ENCODE measurements at regions not wholly inside any gene's neighbourhood (a gene's known extent, or its start where the extent isn't known, plus 50 kb on each side); places are given as distances from the start of the nearest gene placed in this dataset.

DNA sequence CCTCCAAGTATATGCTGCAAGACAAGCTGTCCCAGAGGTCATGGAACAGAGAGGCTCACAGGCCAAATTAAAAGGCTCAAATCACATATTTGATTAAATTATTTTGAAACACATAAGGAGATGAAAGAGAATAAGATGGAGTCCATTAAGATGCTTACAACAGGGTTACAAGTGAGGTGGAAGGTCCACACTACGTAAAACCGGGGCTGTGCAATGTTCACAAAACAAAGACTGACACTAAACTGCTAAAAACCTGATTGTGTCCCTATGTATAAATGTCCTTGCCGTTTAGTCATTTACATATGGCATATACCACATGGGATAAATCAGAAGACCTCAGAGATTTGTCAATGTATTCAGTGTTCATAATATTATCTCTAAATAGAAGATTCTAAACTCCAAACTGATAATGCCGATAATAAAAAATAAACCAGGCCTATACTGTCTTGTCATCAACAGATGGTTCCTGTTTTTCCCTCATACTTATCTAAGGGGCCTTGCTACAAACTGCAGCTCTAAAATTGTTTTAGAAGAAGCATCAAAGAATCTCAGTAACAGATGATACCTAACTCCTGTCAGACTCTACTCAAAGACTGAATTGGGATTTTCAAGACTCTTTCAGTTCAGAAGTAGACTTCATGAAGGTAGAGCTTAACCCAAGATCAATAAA, 51.8 kb upstream of the RIPOR2 start:
- DNase-seq (ENCODE audit: low read depth in 3 of 3, low spot score in 2 of 3): no peak

DNA sequence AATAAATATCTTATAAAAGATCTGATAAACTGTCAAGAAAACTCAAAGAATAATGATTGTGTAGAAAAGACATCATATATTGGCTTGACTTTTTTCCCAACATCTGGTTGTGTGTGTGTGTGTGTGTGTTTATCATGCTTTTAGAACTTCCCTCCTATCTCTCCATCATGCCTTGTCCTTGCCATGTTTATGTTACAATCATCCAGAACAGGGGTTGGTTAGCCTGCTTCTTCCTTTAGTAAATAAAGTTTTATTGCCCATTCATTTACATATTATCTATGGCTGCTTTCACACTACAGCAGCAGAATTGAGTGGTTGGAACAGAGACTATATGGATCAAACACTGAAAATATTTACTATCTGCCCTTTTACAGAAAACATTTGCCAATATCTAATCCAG, 52.8 kb upstream of the RIPOR2 start:
- no peak for DNase-seq (ENCODE audit: low read depth in 3 of 3, low spot score in 2 of 3)

DNA sequence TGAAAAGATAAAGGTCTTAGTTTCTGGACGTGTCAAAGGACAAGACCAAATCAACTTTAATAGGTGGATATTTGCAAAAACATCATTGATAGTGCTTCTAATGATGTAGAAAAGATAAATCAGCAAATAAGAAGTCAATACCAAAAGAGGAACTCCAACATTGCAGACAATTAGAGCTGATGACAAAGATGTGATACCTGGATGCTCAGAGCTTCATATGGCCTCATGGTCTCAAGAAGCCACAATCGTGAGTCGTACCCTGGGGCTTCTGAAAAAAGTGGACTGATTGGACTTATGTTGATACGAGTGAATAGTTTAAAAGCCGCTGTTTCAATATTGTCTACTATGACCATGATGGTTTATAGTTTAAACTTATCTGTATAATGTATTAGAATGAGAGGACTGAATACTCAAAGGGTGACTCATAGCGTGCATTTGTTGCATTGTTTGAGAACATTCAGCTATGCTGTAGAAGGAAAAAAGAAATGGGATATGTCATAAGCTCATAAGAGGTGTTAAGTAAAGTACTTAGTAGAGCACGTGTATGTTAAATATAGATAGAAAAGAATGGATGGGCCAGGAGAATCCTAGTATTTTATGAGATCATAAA, 54.6 kb upstream of the RIPOR2 start:
- no peak for DNase-seq (ENCODE audit: low read depth in 3 of 3, low spot score in 2 of 3)

DNA sequence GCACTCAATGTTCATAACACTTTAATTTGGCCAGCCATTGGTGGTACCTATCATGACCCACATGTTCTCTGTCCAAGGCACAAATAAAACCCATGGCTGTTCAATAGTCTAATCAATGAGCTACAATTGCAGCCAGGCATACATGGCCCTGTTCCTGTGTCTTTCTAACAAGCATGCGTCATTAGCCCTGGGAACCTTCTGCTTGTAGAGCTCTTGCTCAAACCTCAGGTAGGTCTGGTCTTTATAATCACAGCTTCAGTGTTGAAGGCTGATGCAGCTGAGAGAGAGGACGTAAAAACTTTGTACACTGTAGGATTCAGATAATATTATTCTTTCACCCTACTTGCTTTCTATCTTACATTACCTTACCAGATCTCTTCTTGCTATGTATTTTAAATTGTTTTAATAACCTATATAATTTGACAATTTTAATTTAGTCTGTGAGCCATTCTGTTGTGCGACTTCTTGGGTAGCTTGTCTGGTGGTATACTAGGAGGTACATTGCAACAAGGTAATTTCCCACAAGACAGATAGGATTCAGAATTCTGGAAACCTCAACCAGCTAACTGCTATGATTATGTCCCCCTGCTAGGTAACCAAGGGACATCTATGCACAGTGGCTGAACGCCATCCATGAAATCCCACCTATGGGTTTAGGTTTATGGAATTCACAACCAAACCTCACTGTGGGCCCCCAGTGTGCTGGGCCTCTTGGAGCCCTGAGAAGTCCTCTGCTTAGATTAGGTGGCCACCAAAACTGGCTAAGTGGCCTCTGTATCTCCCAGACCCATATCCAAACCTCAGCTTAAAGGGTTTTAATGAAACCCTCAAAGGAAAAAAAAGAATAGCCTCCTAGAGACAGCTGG, 55.4 kb upstream of the RIPOR2 start:
- no peak for DNase-seq (ENCODE audit: low read depth in 3 of 3, low spot score in 2 of 3)

DNA sequence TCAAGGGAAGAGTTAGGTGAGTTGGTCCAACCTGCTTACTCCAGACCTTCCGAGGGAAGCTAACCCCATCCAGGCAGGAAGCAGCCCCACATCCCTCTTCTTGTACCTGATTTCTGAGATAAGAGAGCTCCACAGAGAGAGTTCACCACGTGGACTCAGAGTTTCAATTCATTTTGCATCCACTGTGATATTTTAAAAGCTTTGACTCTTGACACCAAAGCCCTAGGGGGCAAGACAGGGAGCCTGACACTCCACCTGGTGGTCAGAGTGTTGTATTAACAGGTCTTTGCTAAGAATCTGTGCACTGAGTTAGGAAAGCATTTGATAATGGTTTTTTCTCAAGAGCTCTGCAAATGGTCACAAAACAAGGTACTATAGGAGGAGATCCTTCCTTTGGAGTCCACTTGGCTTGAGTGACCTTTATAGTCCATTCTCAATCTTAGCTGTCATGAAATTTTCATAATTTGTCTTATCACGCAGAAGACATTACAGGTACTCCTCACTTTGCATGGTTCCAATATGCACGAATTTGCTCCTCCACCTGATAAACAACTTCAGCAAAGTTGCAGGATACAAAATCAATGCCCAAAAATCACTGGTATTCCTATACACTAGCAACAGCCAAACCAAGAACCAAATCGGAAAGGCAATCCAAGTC, 56.2 kb upstream of the RIPOR2 start:
- no peak for DNase-seq (ENCODE audit: low read depth in 3 of 3, low spot score in 2 of 3)

DNA sequence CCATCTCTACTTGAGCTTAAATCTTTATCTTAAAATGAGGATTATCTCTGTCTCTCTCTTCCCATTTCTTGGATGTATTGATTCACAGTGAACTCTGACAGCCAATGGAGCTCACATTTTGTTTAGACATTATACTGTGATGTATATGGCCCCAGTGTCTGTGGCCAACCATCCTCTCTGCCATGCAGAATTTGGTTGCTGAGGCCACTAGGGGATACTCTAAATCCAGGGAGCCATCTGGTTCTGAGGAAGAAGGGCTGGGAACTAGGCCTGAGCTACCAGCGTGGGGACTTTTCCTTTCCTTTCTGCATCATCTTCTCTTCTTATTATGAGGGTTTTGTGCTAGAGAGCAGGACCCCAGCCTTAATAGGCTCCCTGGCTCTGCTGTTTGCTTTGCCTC, 59.1 kb upstream of the RIPOR2 start:
- DNase-seq (ENCODE audit: low read depth in 3 of 3, low spot score in 2 of 3): no peak

DNA sequence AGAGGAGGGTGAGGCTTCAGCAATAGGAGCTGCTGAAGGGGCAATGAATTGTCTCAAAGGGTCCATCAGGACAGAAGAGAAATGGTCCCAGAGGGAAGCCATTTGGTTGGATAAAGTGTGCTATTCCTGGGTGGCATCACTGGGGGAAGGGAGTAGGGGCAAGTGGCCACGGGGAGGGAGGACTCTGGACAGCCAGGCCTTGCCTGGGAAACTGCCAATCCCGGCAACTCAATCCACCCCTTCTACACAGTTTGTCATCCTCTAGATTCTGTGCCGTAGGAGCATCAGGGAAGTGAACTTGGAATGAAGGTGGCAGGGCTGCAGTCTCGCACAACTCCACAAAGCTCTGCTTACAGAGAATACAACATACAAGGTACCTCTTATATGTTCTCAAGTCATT, 59.5 kb upstream of the RIPOR2 start:
- no peak for DNase-seq (ENCODE audit: low read depth in 3 of 3, low spot score in 2 of 3)

DNA sequence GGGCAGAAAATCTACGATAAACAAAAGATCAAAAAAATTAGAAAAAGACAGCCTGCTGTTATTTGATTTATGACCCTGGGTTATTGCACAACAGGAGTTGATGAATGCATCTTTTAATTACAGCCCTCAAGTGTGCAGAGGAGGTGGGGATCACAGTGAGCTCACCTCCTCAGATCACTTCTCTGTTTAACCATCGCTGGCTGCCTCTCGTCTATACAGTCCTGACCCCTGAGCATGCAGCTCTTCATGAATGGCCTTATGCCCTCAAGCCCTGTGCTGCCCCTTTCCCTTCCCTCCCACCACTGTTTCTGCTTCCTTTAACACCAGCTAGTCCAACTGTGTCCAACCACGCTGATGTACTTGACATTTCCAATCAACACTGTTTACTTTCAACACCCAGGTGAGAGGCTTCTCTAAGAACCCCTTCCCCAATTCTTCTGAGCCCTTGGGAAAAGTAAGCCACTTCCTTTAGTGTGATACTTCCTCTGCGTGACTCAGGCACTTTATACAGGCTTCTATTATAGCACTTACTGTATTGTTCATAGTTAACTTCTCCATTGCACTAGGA, 60.6 kb upstream of the RIPOR2 start:
- DNase-seq (ENCODE audit: low read depth in 3 of 3, low spot score in 2 of 3): no peak

DNA sequence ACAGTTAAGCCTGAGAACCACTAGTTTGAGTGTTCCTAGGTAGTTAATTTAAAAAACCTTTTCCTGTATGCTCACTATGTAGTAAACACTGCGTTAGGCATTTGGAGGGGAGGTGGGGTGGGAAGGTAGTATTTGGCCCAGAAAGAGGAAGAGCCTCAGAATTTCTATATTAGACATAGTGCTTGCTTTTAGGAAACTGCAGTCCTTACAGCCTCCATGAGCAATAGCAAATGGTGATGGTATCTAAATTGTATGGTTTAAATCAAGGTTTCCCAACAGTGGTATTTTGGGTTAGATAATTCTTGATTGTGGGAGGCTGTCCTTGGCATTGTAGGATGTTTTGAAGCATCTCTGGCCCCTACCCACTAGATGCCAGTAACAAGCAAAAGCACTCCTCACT, 61.5 kb upstream of the RIPOR2 start:
- DNase-seq (ENCODE audit: low read depth in 3 of 3, low spot score in 2 of 3): no peak

DNA sequence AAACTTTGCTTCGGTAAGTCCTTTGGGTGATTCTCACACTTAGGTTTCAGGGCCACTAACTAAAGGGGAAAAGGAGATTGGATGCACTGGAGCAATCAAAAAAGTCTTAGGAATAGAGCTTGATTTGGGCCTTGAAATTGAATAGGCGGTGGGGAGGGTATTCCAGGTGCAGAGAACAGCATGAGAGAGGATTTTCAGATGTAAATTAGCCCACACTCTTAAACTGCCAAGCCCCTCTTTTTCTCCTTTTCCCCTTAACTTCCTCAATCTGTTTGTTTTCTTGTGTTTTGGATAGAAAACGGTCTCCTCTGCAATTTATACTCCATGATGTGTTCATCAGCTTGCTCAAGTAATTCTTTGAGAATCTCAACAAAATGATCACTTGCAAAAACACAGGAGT, 62.1 kb upstream of the RIPOR2 start:
- no peak for DNase-seq (ENCODE audit: low read depth in 3 of 3, low spot score in 2 of 3)

DNA sequence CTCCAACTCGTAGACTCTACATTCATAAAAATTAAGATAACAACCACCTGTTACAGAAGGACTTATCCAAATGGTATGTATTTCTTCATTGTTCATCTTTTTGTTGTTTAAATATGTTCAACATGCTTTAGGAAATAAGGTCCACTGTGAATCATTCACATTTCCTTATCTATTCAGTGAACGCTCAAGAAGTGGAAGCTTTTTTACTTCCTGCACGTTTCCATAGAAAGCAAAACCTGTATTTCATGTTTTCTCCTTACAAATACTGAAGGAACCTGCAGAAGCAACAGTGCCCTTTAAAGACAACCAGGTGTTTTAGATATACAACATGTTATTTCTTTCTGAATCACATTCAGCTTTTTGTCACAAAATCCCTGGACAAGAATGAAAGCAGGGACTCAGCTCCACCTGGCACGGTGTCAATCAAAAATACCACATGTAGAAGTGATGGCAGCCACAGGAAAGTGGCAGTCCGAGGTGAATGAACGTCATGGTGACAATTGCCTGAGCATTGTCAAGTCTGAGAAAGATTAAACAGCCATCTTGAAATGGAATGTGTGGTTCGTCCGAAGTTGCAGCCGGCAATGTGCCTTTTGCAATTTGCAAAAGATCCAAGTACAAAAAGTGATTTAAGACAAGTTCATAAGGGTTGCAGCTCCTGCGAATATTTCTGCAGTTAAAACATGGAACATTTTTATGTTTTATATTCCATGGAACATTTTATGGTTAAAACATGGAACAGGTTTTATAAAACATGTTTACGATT, 66.7 kb upstream of the RIPOR2 start:
- no peak for DNase-seq (ENCODE audit: low read depth in 3 of 3, low spot score in 2 of 3)

DNA sequence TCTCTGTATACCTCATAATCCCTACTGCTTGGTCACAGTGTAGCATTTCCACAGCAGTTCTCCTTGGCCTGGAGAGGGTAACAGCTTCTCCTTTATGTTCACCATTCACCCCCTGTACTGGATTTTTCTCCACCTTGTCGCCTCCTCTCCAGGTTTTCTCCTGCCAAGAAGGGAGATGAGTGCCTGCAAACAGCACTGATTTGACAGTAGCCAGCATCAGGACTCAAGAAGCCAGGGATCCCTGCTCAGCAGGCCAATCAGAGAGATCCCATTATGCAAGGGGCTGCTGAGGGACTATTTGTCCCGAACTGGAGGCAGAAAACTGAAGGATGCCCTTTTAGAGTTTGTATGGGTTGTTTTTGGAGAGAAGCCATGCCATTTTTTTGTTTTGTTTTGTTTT, 68.6 kb upstream of the RIPOR2 start:
- no peak for DNase-seq (ENCODE audit: low read depth in 3 of 3, low spot score in 2 of 3)

DNA sequence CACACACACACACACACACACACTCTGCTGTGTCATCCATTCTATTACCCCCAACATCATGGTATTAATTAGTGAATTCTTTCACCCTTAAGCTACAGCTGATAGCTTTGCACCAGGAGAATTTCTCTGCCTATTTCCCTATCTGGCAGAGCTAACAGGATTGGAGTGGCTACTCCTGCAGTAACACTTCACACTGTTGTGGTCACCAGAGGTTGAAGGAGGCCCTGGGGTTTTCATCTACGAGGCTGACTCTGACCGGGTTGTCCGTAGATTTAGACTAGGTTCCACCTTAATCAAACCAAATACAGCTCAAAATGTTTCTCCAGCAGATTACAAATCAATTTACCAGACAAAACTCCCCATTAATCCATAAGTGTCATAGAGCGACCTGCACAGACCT, 69.2 kb upstream of the RIPOR2 start:
- no peak for DNase-seq (ENCODE audit: low read depth in 3 of 3, low spot score in 2 of 3)

DNA sequence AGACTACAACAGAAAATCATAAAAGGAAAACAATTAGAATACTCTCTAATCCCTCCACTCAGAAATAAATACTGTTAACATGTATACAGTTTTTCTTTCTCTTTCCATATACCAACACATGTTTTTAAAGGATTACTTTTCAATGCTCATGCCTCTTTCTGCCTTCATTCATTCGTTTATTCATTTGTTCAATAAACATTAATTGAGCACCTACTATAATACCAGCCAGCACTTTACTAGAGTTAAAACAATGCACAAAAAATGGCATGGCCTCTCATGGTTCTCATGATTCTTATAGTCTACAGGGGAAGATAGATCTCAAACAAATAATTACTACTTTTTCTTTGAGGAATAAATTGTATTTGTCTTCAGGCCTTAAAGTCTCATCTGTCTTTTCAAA, 70.3 kb upstream of the RIPOR2 start:
- no peak for DNase-seq (ENCODE audit: low read depth in 3 of 3, low spot score in 2 of 3)

DNA sequence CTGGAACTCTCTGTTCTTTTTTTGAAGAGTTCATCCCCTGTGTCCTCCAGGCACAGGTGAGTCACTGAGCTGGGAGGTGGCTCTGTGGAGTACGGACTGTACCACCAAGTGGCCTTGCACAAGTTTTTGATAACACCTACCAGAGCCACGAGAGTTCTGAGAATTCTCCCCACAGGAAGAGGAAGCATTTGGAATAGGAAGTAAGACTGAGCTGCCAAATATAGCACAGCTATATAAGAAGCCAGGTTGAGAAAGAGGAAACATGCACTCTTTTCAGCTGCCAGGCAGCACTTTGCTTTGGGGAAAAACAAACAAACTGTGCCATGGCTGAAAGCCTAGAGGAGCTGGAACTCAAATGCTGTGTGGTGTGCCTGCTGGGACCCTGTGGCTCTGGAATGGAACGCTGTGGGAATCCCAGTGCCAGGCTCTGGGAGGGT, 70.8 kb upstream of the RIPOR2 start:
- no peak for DNase-seq (ENCODE audit: low read depth in 3 of 3, low spot score in 2 of 3)

DNA sequence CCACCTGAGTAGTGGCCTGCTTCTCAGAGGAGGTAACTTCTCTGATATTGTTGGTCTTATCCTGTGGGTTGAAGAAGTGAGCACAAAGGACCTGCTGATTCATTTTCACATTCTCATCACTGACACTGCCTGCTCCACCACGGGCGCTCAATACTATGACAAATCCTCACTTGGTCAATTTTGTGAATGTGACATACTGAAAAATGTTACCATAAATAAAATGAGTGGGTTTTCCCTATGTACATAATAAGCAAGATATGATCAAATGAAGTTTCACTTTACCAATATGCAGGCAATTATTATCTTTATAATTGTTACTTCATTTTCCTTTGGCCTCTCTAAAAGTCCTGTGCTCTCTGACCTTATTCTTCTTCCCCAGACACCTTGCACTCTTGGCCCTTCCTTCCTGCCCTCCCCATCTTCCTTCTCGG, 71.5 kb upstream of the RIPOR2 start:
- no peak for DNase-seq (ENCODE audit: low read depth in 3 of 3, low spot score in 2 of 3)

DNA sequence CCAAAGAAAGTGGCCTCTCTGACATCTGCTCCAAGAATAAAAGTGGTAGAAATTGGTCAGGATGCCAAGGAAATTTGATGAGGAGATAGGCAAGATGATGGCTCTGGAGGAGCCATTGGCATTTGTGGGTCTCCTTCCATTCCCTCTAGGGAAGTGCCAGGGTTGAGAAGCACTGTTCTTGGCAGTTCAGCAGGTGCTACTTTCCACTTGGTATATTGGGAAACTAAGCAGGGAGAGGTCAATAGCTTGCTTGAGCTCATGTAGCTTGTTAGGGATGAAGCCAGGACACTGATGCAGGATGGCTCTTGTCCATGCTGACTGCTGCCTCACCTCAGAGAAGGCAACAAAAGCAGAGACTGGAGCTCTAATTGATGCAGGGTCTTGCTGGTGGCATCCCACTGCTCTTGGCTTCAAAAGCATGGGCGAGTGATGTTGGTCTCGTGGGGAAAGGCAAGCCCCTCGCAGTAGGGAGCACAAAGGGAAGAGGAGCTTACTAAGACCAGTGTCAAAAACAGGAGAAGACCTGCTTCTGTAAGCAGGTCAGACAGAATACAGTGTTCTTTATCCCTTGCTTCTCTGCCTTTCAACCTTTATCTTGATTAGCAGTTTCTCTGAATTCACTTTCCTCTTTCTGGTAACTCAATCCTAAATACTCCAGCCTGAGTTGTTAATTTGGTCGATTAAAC, 73.1 kb upstream of the RIPOR2 start:
- no peak for DNase-seq (ENCODE audit: low read depth in 3 of 3, low spot score in 2 of 3)

DNA sequence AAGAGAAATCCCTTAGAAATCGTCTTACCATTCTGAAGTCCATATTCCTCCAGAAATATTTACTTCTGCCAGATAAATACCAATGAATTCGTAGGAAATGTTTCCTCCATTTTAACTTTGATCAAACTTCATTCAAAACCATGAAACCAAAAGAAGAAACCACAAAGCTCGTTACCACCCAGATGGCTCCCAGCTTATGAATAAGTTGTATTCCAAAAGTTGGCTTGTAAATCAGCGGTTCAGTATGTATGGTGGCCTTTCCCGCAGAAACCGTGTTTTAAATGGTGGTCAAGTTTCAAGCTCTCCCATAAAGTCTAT, 73.6 kb upstream of the RIPOR2 start:
- DNase-seq (ENCODE audit: low read depth in 3 of 3, low spot score in 2 of 3): no peak

DNA sequence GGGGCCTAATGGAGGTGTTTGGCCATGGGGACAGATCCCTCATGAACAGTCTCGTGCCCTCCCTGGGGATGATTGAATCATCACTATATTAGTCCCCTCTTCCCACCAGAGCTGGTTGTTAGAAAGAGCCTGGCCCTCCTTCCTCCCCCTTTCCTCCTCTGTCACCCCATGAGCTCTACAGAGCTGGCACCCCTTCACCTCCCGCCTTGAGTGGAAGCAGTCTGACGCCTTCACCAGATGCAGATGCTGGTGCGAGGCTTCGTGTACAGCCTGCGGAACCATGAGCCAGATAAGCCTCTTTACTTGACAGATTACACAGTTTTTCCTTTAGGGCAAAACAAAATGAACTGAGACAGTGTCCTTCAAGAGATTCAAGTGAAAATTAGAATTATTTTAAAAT, 74.4 kb upstream of the RIPOR2 start:
- no peak for DNase-seq (ENCODE audit: low read depth in 3 of 3, low spot score in 2 of 3)
